Stimulated activated CD4-positive, alpha-beta T cell treated with anti-CD3 and anti-CD28 coated beads, TNF-alpha, amount 100 ng/mL, for 48 hours (primary cell): ENCODE measurements at regions not wholly inside any gene's neighbourhood (a gene's known extent, or its start where the extent isn't known, plus 50 kb on each side); places are given as distances from the start of the nearest gene placed in this dataset.

Experiments used
- DNase-seq, 3 donors: peaks; one replicate each; pipeline ENCODE4 v3.0.0-alpha.2; 2020; ENCODE audit warnings: low read depth in 3 of 3

GRCh38 chr1:79059341-79059740 lies 52.8 kb upstream of the ADGRL4 start:
- DNase-seq = no peak
